Tibial nerve (tissue), 4 donors: ENCODE measurements at regions not wholly inside any gene's neighbourhood (a gene's known extent, or its start where the extent isn't known, plus 50 kb on each side); places are given as distances from the start of the nearest gene placed in this dataset.
"Not testable (repeated sequence)": the region's sequence is repeated elsewhere in the genome, so short reads cannot be mapped to it uniquely, and the experiment has no call there.

Experiments
- DNase-seq, 2 donors: peaks; one replicate each; pipeline ENCODE4 v3.0.0-alpha.2; 2019; ENCODE audit warnings: low spot score in 2 of 2
- H3K27ac ChIP-seq, 4 donors: fragments of 200-600 bp; sonication (generic) in 3 of 4; one replicate each; pipeline ENCODE4 v1.5.1; 2017 to 2019; ENCODE audit warnings: mild to moderate bottlenecking in 1 of 4
- H3K27me3 ChIP-seq, 2 donors: fragments of 200-600 bp; sonication (generic) in 1 of 2; one replicate each; pipeline versions ENCODE4 v1.5.1 to v1.6.0; 2017 to 2019
- H3K36me3 ChIP-seq, 3 donors: fragments of 200-600 bp; sonication (generic); one replicate each; pipeline ENCODE4 v1.5.1; 2018 to 2019
- H3K4me1 ChIP-seq, 4 donors: fragments of 200-600 bp; sonication (generic) in 3 of 4; one replicate each; pipeline ENCODE4 v1.5.1; 2017 to 2019
- H3K4me3 ChIP-seq, 4 donors: fragments of 200-600 bp; sonication (generic) in 3 of 4; one replicate each; pipeline ENCODE4 v1.5.1; 2017 to 2019; ENCODE audit warnings: mild to moderate bottlenecking in 1 of 4, moderate library complexity in 1 of 4
- H3K9me3 ChIP-seq, 4 donors: fragments of 200-600 bp; sonication (generic) in 3 of 4; one replicate each; pipeline ENCODE4 v1.5.1; 2017 to 2019
- CTCF ChIP-seq, 5 experiments: fragments of 200-600 bp in 3 of 5; fragments of 450-650 bp in 2 of 5; sonication (generic) in 3 of 5; IDR thresholded peaks; one replicate each; pipeline ENCODE4 v1.5.1; 2016 to 2019; ENCODE audit warnings: antibody characterized with exemption in 5 of 5, mild to moderate bottlenecking in 3 of 5, moderate library complexity in 2 of 5
- EP300 ChIP-seq, 2 donors: sonication (generic); formaldehyde crosslinking; IDR thresholded peaks; one replicate each; pipeline ENCODE4 v1.6.1; 2017; ENCODE audit warnings: antibody characterized with exemption in 2 of 2, mild to moderate bottlenecking in 1 of 2
- POLR2A ChIP-seq, 2 donors: fragments of 450-650 bp; IDR thresholded peaks; one replicate each; pipeline ENCODE4 v1.6.1; 2017; ENCODE audit warnings: antibody characterized with exemption in 2 of 2, mild to moderate bottlenecking in 2 of 2, moderate library complexity in 2 of 2
- WGBS, 2 donors: methylation state at CpG; one replicate each; pipeline ENCODE4 v1.1.5; 2018; 5-methylcytosine and 5-hydroxymethylcytosine counted together

GRCh38 chr3:101913168-101913567 lies 63.9 kb downstream of the NFKBIZ start:
- Histone ChIP-seq H3K27me3 (no peaks in the 10 kb centered on the region), H3K4me3 (no peak overlapping the region), H3K36me3 (no peaks in the 10 kb centered on the region), H3K9me3 (no peaks in the 10 kb centered on the region), H3K4me1 (no peaks in the 10 kb centered on the region), H3K27ac (no peak overlapping the region)
- DNase-seq: no peak
- no peak for TF ChIP-seq CTCF (IDR thresholded peaks at IDR 0.05)
- no peak for TF ChIP-seq POLR2A (IDR thresholded peaks at IDR 0.05)
- TF ChIP-seq EP300 (IDR thresholded peaks at IDR 0.05): no peak
- 74 to 75% methylated on average over 2 of the region's 2 CpGs for WGBS, 2 donors

DNA sequence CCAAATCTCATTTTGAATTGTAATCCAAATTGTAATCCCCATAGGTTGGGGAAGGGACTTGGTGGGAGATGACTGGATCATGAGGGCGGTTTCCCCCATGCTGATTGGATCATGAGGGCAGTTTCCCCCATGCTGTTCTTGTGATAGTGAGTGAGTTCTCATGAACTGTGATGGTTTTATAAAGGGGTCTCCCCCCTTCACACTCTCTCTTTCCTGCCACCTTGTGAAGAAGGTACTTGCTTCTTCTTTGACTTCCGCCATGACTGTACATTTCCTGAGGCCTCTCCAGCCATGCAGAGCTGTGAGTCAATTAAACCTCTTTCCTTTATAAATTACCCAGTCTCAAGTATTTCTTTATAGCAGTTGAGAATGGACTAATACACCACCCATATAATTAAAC lies 68.4 kb downstream of the NFKBIZ start:
- DNase-seq: not testable (repeated sequence)
- 93% methylated on average over 2 of the region's 2 CpGs for WGBS, 2 donors

DNA sequence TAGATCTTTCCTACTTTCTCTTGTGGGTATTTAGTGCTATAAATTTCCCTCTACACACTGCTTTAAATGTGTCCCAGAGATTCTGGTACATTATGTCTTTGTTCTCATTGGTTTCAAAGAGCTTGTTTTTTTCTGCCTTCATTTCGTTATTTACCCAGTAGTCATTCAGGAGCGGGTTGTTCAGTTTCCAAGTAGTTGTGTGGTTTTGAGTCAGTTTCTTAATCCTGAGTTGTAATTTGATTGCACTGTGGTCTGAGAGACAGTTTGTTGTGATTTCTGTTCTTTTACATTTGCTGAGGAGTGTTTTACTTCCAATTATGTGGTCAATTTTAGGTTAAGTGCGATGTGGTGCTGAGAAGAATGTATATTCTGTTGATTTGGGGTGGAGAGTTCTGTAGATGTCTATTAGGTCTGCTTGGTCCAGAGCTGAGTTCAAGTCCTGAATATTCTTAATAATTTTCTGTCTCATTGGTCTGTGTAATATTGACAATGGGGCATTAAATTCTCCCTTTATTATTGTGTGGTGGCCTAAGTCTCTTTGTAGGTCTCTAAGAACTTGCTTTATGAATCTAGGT lies 72.9 kb downstream of the NFKBIZ start:
- H3K36me3 ChIP-seq: not testable (repeated sequence)

More for the DNA sequence above, 68.4 kb downstream of the NFKBIZ start:
- H3K27me3 ChIP-seq, H3K9me3 ChIP-seq, H3K36me3 ChIP-seq, H3K27ac ChIP-seq, H3K4me1 ChIP-seq, H3K4me3 ChIP-seq: not testable (repeated sequence)

DNA sequence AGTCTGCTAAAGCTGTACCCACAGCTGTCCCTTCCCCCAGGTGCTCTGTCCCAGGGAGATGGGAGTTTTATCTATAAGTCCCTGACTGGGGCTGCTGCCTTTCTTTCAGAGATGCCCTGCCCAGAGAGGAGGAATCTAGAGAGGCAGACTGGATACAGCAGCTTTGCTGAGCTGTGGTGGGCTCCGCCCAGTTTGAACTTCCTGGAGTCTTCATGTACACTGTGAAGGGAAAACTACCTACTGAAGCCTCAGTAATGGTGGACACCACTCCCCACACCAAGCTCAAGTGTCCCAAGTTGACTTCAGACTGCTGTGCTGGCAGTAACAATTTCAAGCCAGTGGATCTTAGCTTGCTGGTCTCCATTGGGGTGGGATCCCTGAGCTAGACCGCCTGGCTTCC lies 75.3 kb downstream of the NFKBIZ start:
- not testable (repeated sequence) for DNase-seq, H3K36me3 ChIP-seq, H3K4me3 ChIP-seq, H3K27ac ChIP-seq, H3K4me1 ChIP-seq, H3K9me3 ChIP-seq, H3K27me3 ChIP-seq
- WGBS, 2 donors: 95 to 100% methylated on average over 2 of the region's 2 CpGs

More for the DNA sequence above, 72.9 kb downstream of the NFKBIZ start:
- not testable (repeated sequence) for H3K4me1 ChIP-seq, DNase-seq, H3K9me3 ChIP-seq, H3K27ac ChIP-seq, H3K27me3 ChIP-seq, H3K4me3 ChIP-seq
- 79 to 90% methylated on average over 3 of the region's 3 CpGs for WGBS, 2 donors

DNA sequence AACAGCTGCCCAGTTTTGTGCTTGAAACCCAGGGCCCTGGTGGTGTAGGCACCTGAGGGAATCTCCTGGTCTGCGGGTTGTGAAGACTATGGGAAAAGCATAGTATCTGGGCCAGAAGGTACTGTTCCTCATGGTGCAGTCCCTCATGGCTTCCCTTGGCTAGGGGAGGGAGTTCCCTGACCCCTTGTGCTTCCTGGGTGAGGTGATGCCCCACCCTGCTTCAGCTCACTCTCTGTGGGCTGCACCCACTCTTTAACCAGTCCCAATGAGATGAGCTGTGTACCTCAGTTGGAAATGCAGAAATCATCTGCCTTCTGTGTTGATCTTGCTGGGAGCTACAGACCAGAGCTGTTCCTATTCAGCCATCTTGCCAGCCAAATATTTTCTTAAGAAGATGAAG lies 75.8 kb downstream of the NFKBIZ start:
- not testable (repeated sequence) for H3K9me3 ChIP-seq, H3K4me1 ChIP-seq, H3K36me3 ChIP-seq, H3K27ac ChIP-seq, H3K4me3 ChIP-seq, H3K27me3 ChIP-seq, DNase-seq
- 100% methylated on average over 1 of the region's 1 CpG for WGBS, 2 donors

DNA sequence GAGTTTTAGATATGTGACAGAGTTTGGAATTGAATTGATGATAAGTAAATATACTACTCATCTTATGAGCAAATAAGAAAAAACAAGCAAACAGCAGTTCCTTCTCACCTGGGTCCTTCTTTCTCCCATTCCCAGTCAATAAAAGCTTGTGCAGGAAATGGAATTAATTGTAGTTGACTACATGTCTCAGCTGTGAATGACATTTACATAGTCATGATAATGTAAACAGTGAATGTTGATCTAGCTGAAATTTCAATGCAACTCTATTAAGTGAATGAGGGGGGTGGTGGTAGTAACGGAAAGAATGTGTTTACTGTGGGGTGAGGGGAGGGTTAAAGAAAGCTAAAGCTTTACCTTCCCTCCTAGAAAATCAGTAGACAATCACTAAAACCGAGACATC lies 76.2 kb downstream of the NFKBIZ start:
- no peak for DNase-seq
- Histone ChIP-seq H3K27ac (no peak overlapping the region), H3K36me3 (no peaks in the 10 kb centered on the region), H3K9me3 (no peaks in the 10 kb centered on the region), H3K4me1 (no peaks in the 10 kb centered on the region), H3K27me3 (no peaks in the 10 kb centered on the region), H3K4me3 (no peak overlapping the region)
- TF ChIP-seq POLR2A (IDR thresholded peaks at IDR 0.05) (no peak), CTCF (IDR thresholded peaks at IDR 0.05) (no peak), EP300 (IDR thresholded peaks at IDR 0.05) (no peak)
- WGBS, 2 donors: 49 to 52% methylated on average over 2 of the region's 2 CpGs

GRCh38 chr3:101926594-101927105 lies 77.3 kb downstream of the NFKBIZ start:
- H3K36me3 ChIP-seq: no peaks in the 10 kb centered on the region
- H3K4me3 ChIP-seq: no peak overlapping the region
- TF ChIP-seq EP300 (IDR thresholded peaks at IDR 0.05): no peak
- TF ChIP-seq POLR2A (IDR thresholded peaks at IDR 0.05): no peak
- TF ChIP-seq CTCF (IDR thresholded peaks at IDR 0.05): no peak
- H3K4me1 ChIP-seq: no peaks in the 10 kb centered on the region
- H3K9me3 ChIP-seq: no peaks in the 10 kb centered on the region
- H3K27me3 ChIP-seq: no peaks in the 10 kb centered on the region
- H3K27ac ChIP-seq: no peak overlapping the region
- DNase-seq: no peak
- WGBS, 2 donors: 58 to 62% methylated on average over 7 of the region's 7 CpGs
